ENCODE measurements at regions not wholly inside any gene's neighbourhood (a gene's known extent, or its start where the extent isn't known, plus 50 kb on each side); places are given as distances from the start of the nearest gene placed in this dataset.

GRCh38 chr7:70925411-70926115 is 206.4 kb upstream of the GALNT17 start:
- Histone ChIP-seq H3K36me3 (ENCODE audit: control insufficient read depth in 4 of 4, insufficient read depth in 4 of 4, low read length in 4 of 4) (no peaks in the 10 kb centered on the region), H3K27me3 (ENCODE audit: control insufficient read depth in 3 of 3, insufficient read depth in 3 of 3, low read length in 2 of 3) (no peaks in the 10 kb centered on the region), H3K4me3 (no peak overlapping the region), H3K4me1 (ENCODE audit: control insufficient read depth in 5 of 5, insufficient read depth in 5 of 5, low read length in 5 of 5) (peaks cover 0 to 6% (median 0%) of the 10 kb centered on the region in 5 donors), H3K27ac (ENCODE audit: low read depth in 1 of 2, low read length in 1 of 2) (no peak overlapping the region), H3K9me3 (ENCODE audit: control insufficient read depth in 4 of 4, insufficient read depth in 3 of 4, low read length in 3 of 4) (no peaks in the 10 kb centered on the region), H3K9ac (ENCODE audit: insufficient read depth in 1 of 2, low read length in 2 of 2) (no peak overlapping the region)
- no peak for TF ChIP-seq CTCF (IDR thresholded peaks at IDR 0.05; ENCODE audit: control extremely low read depth, extremely low read depth)
- WGBS, 2 donors: 79 to 82% methylated on average over 5 of the region's 5 CpGs
- ATAC-seq (ENCODE audit: insufficient read depth, low FRiP score) (no peak), DNase-seq (no peak)

- no peak for TF ChIP-seq CTCF (IDR thresholded peaks at IDR 0.05; ENCODE audit: control extremely low read depth, extremely low read depth)
- ATAC-seq (ENCODE audit: insufficient read depth, low FRiP score): no peak
- Histone ChIP-seq H3K9ac (ENCODE audit: insufficient read depth in 1 of 2, low read length in 2 of 2) (no peak overlapping the region), H3K27me3 (ENCODE audit: control insufficient read depth in 3 of 3, insufficient read depth in 3 of 3, low read length in 2 of 3) (no peaks in the 10 kb centered on the region), H3K27ac (ENCODE audit: low read depth in 1 of 2, low read length in 1 of 2) (no peak overlapping the region), H3K4me1 (ENCODE audit: control insufficient read depth in 5 of 5, insufficient read depth in 5 of 5, low read length in 5 of 5) (peaks cover 0 to 6% (median 0%) of the 10 kb centered on the region in 5 donors), H3K4me3 (no peak overlapping the region), H3K36me3 (ENCODE audit: control insufficient read depth in 4 of 4, insufficient read depth in 4 of 4, low read length in 4 of 4) (no peaks in the 10 kb centered on the region), H3K9me3 (ENCODE audit: control insufficient read depth in 4 of 4, insufficient read depth in 3 of 4, low read length in 3 of 4) (no peaks in the 10 kb centered on the region)
- no peak for DNase-seq
- 68 to 73% methylated on average over 4 of the region's 4 CpGs for WGBS, 2 donors
Observed at GRCh38 chr7:70926666-70927065, 205.3 kb upstream of the GALNT17 start.

GRCh38 chr7:70935311-70935710 is 196.6 kb upstream of the GALNT17 start:
- Histone ChIP-seq H3K27ac (ENCODE audit: low read depth in 1 of 2, low read length in 1 of 2) (no peak overlapping the region), H3K9ac (ENCODE audit: insufficient read depth in 1 of 2, low read length in 2 of 2) (no peak overlapping the region), H3K4me3 (no peak overlapping the region), H3K9me3 (ENCODE audit: control insufficient read depth in 4 of 4, insufficient read depth in 3 of 4, low read length in 3 of 4) (no peaks in the 10 kb centered on the region), H3K4me1 (ENCODE audit: control insufficient read depth in 5 of 5, insufficient read depth in 5 of 5, low read length in 5 of 5) (no peaks in the 10 kb centered on the region), H3K27me3 (ENCODE audit: control insufficient read depth in 3 of 3, insufficient read depth in 3 of 3, low read length in 2 of 3) (no peaks in the 10 kb centered on the region), H3K36me3 (ENCODE audit: control insufficient read depth in 4 of 4, insufficient read depth in 4 of 4, low read length in 4 of 4) (no peaks in the 10 kb centered on the region)
- TF ChIP-seq CTCF (IDR thresholded peaks at IDR 0.05; ENCODE audit: control extremely low read depth, extremely low read depth): no peak
- 80 to 84% methylated on average over 8 of the region's 8 CpGs for WGBS, 2 donors
- ATAC-seq (ENCODE audit: insufficient read depth, low FRiP score) (no peak), DNase-seq (no peak)

GRCh38 chr7:70935854-70936253 is 196.1 kb upstream of the GALNT17 start:
- H3K4me3 ChIP-seq: no peak overlapping the region
- no peaks in the 10 kb centered on the region for H3K4me1 ChIP-seq (ENCODE audit: control insufficient read depth in 5 of 5, insufficient read depth in 5 of 5, low read length in 5 of 5)
- H3K9ac ChIP-seq (ENCODE audit: insufficient read depth in 1 of 2, low read length in 2 of 2): no peak overlapping the region
- peaks cover 0 to 2% (median 0%) of the 10 kb centered on the region in 4 donors for H3K9me3 ChIP-seq (ENCODE audit: control insufficient read depth in 4 of 4, insufficient read depth in 3 of 4, low read length in 3 of 4)
- H3K36me3 ChIP-seq (ENCODE audit: control insufficient read depth in 4 of 4, insufficient read depth in 4 of 4, low read length in 4 of 4): no peaks in the 10 kb centered on the region
- no peak for TF ChIP-seq CTCF (IDR thresholded peaks at IDR 0.05; ENCODE audit: control extremely low read depth, extremely low read depth)
- no peak for ATAC-seq (ENCODE audit: insufficient read depth, low FRiP score)
- H3K27ac ChIP-seq (ENCODE audit: low read depth in 1 of 2, low read length in 1 of 2): no peak overlapping the region
- DNase-seq: no peak
- 71 to 72% methylated on average over 11 of the region's 11 CpGs for WGBS, 2 donors
- H3K27me3 ChIP-seq (ENCODE audit: control insufficient read depth in 3 of 3, insufficient read depth in 3 of 3, low read length in 2 of 3): no peaks in the 10 kb centered on the region
